ENCODE measurements at regions not wholly inside any gene's neighbourhood (a gene's known extent, or its start where the extent isn't known, plus 50 kb on each side); places are given as distances from the start of the nearest gene placed in this dataset.

DNA sequence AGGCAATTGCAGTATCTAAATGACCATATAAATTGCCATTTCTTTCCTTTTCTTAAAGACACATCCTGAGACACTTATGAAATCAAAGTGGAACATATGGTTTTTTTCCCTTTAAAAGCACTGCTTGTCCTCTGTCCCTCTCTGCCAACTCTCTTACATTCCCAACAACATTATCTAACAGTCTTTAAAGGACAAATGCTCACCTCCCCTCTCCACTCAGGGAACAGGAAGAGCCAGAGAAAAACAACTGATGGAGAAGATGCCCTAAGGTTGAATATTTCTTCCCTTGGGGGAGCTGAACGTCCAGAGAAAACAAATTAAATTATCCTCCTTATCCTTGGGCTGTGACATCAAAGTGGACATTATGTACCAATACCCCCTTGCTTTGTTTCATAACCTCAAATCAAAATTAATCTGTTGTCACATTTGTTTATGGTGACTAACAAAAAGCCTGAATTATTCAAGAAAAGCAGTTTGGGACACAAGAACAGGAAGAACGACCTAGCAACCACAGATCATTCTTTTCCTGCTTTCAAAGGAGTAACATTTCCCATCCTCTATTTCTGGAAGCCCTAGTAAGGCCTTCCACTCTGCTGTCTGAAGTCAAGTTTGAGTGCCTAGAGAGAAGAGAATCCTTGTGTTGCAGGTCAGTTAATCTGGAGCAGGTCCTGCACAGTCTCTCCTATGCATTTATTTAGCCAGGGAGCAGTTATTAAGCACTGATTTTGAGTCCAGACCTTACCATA, 52.6 kb upstream of the PAGE1 start:
- H3K36me3 ChIP-seq (ENCODE audit: control insufficient read depth in 3 of 3, insufficient read depth in 2 of 3, low read depth in 1 of 3, low read length in 3 of 3): no peaks in the 10 kb centered on the region
- FAIRE-seq: no peak
- H3K27ac ChIP-seq (ENCODE audit: low read depth in 1 of 3, low read length in 2 of 3): no peak overlapping the region
- no peak for DNase-seq
- H3K4me3 ChIP-seq (ENCODE audit: low read depth in 1 of 3, low read length in 3 of 3): no peak overlapping the region
- H3K9me3 ChIP-seq (ENCODE audit: control insufficient read depth in 2 of 2, insufficient read depth in 1 of 2, low read depth in 1 of 2, low read length in 1 of 2): no peaks in the 10 kb centered on the region
- WGBS, 3 donors: 19 to 28% (median 26%) methylated on average over 2 of the region's 2 CpGs
- no peaks in the 10 kb centered on the region for H3K4me1 ChIP-seq (ENCODE audit: control insufficient read depth in 3 of 3, insufficient read depth in 2 of 3, low read depth in 1 of 3, low read length in 2 of 3)
- H3K27me3 ChIP-seq (ENCODE audit: control insufficient read depth in 3 of 3, insufficient read depth in 3 of 3, low read length in 3 of 3): no peaks in the 10 kb centered on the region

DNA sequence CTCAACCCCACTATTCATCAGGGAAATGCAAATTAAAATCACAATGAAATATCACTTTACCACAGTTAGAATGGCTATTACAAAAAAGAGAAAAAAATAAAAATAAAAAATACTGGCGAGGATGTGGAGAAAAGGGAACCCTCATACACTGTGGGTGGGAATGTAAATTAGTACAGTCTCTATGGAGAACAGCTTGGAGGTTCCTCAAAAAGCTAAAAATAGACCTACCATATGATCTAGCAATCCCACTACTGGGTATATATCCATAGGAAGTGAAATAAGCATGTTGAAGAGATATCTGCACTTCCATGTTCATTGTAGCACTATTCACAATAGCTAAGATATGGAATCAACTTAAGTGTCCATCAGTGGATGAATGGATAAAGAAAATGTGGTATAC, 50.5 kb upstream of the PAGE1 start:
- FAIRE-seq (no peak), DNase-seq (no peak)
- no peak overlapping the region for H3K27ac ChIP-seq (ENCODE audit: low read depth in 1 of 3, low read length in 2 of 3)
- 50 to 96% (median 75%) methylated on average over 1 of the region's 1 CpG for WGBS, 3 donors
- no peaks in the 10 kb centered on the region for H3K36me3 ChIP-seq (ENCODE audit: control insufficient read depth in 3 of 3, insufficient read depth in 2 of 3, low read depth in 1 of 3, low read length in 3 of 3)
- no peaks in the 10 kb centered on the region for H3K9me3 ChIP-seq (ENCODE audit: control insufficient read depth in 2 of 2, insufficient read depth in 1 of 2, low read depth in 1 of 2, low read length in 1 of 2)
- no peaks in the 10 kb centered on the region for H3K27me3 ChIP-seq (ENCODE audit: control insufficient read depth in 3 of 3, insufficient read depth in 3 of 3, low read length in 3 of 3)
- no peak overlapping the region for H3K4me3 ChIP-seq (ENCODE audit: low read depth in 1 of 3, low read length in 3 of 3)
- no peaks in the 10 kb centered on the region for H3K4me1 ChIP-seq (ENCODE audit: control insufficient read depth in 3 of 3, insufficient read depth in 2 of 3, low read depth in 1 of 3, low read length in 2 of 3)
